ENCODE measurements at regions not wholly inside any gene's neighbourhood (a gene's known extent, or its start where the extent isn't known, plus 50 kb on each side); places are given as distances from the start of the nearest gene placed in this dataset.

DNA sequence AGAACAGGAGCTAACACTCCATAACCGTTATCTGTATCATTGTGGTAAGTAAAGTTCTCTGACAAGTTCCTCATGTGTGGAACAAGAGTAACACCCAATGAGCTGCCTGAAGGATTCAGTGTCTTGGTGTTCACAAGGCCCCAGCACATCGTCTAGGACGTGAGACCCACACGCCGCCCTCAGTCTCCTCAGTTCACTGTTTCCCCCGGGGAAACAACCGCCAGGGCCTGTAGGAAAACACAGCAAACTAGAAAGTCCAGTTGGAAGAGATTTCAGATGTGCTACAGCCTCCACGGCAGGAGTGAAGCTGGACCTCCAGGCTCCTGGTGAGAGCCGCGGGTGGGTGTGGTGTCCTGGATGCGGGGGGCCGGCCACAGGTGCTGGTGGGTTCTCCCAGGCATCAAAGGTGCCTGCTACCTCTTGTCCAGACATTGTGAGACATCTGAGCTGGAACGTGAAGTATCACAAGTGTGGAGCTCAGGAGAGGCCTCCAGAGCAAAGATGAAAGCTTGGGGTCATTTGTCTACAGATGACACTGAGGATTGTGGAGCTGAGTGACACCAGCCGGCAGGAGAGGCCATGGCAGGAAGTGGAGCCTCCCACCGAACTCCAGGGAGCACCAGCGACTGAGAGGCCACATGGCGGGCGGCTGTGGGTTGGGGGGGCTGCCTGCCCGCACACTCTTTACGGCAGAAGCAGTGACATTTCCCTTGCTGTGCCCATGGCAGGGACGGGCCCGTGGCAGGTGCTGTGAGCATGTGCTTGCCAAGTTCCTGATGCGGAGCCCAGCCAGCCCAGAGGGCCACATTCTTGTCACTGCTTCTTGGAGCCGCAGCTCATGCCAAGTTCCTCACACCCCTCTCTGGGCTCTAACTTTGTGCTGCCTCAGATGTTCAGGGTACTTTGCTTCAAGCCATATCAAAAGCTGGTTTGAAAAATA is 131.2 kb downstream of the TMEM18 start:
- Histone ChIP-seq H3K27me3 (peaks cover 0 to 27% (median 0%) of the 10 kb centered on the region in 11 experiments; a peak in 10 of 22 replicates), H3K9ac (peak overlapping the region in 4 of 11 experiments; percentile 6 to 67 (median 18); a peak in 6 of 22 replicates), H3K4me2 (peak overlapping the region in 10 of 11 experiments; percentile 27 to 90 (median 71); a peak in 20 of 22 replicates), H3K4me3 (0 out of 20 replicates have a peak overlapping the region, but pooled peaks of 1 of the 10 experiments have one; percentile 23), H3K36me3 (no peaks in the 10 kb centered on the region), H3K4me1 (peaks cover 12 to 49% (median 31%) of the 10 kb centered on the region in 10 experiments), H3K27ac (peak overlapping the region in 4 of 11 experiments; percentile 5 to 67 (median 32); a peak in 6 of 22 replicates), H4K20me1 (no peaks in the 10 kb centered on the region), H3K9me3 (replicated peaks in 1 of 11) (0 out of 22 replicates have a peak, but pooled peaks cover 0 to under 1% (median 0%) of the 10 kb centered on the region in 11 experiments)
- TF ChIP-seq Cebpa-rat (IDR thresholded peaks at IDR 0.05), result no peak

- no peak for TF ChIP-seq Cebpa-rat (IDR thresholded peaks at IDR 0.05)
- peaks cover 0 to 8% (median 3%) of the 10 kb centered on the region in 11 experiments; a peak in 6 of 22 replicates for H3K9me3 ChIP-seq (replicated peaks in 1 of 11)
- peaks cover 12 to 41% (median 27%) of the 10 kb centered on the region in 10 experiments for H3K4me1 ChIP-seq
- peak overlapping the region in 4 of 11 experiments; percentile 7 to 67 (median 34); a peak in 2 of 22 replicates for H3K9ac ChIP-seq
- H4K20me1 ChIP-seq, result no peaks in the 10 kb centered on the region
- no peaks in the 10 kb centered on the region for H3K36me3 ChIP-seq
- H3K27me3 ChIP-seq, result peaks cover 0 to 27% (median 0%) of the 10 kb centered on the region in 11 experiments; a peak in 11 of 22 replicates
- H3K27ac ChIP-seq, result peak overlapping the region in 2 of 11 experiments; percentile 39 to 67; a peak in 2 of 22 replicates
- H3K4me2 ChIP-seq, result peak overlapping the region; percentile 4 to 90 (median 66); a peak in 19 of 22 replicates
- peak overlapping the region in 2 of 10 experiments; percentile 8 to 23; a peak in 1 of 20 replicates for H3K4me3 ChIP-seq
Observed at GRCh38 chr2:545228-545627, 132.0 kb downstream of the TMEM18 start.

DNA sequence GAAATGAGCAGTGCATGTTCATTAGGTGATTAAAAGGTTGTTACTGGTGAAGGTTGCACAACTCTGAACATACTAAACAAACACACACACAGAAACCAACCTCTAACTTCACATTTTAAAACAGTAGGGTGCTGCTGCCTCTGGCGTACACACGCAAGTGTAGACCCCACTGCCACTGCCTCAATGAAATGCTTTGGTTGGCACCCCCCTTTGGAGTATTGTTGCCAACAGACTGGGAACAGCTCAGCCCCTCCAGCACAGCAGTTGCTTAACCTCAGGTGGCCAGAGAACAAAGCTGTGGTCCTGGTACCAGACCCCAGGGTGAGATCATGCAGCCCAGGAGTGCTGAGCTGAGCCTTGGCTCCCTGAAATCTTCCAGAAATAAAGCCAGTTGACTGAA is 138.6 kb downstream of the TMEM18 start:
- no peak for TF ChIP-seq Cebpa-rat (IDR thresholded peaks at IDR 0.05)
- Histone ChIP-seq H3K4me3 (no peak overlapping the region), H3K36me3 (peaks cover 0 to 4% (median 0%) of the 10 kb centered on the region in 11 experiments; a peak in 1 of 22 replicates)

GRCh38 chr2:535222-535621 is 142.0 kb downstream of the TMEM18 start:
- no peak for TF ChIP-seq Cebpa-rat (IDR thresholded peaks at IDR 0.05)
- H3K27me3 ChIP-seq, result no peaks in the 10 kb centered on the region
- peaks cover 11 to 34% (median 25%) of the 10 kb centered on the region in 11 experiments for H3K9me3 ChIP-seq (replicated peaks in 1 of 11)
- no peaks in the 10 kb centered on the region for H4K20me1 ChIP-seq
- H3K27ac ChIP-seq, result no peak overlapping the region
- no peak overlapping the region for H3K4me2 ChIP-seq
- H3K4me1 ChIP-seq, result no peaks in the 10 kb centered on the region
- H3K4me3 ChIP-seq, result no peak overlapping the region
- H3K36me3 ChIP-seq, result peaks cover 0 to 4% (median 0%) of the 10 kb centered on the region in 11 experiments; a peak in 1 of 22 replicates
- H3K9ac ChIP-seq, result no peak overlapping the region

More for the DNA sequence above, 138.6 kb downstream of the TMEM18 start:
- Histone ChIP-seq H3K9me3 (replicated peaks in 1 of 11) (peaks cover 11 to 33% (median 27%) of the 10 kb centered on the region in 11 experiments), H3K27me3 (no peaks in the 10 kb centered on the region; a peak in 1 of 22 replicates), H3K4me2 (no peak overlapping the region), H3K4me1 (no peaks in the 10 kb centered on the region), H4K20me1 (no peaks in the 10 kb centered on the region), H3K9ac (no peak overlapping the region), H3K27ac (no peak overlapping the region)

DNA sequence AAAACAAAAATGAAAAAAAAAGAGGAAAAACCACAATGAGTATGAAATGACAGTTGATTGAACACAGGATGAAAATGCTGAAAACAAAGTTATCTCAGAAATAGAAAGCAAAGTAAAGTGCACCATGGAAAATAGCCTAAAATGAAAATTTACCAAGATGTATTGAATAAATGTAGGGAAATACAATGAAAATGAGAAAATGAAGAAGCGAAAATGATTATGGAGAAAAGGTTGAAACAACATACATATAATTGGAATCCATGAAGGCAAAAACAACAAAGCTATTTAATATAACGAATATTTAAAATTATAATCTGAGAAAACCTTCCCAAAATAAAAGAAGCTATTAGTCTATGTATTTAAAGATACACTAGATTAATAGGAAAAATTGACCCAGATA is 147.4 kb downstream of the TMEM18 start:
- H3K36me3 ChIP-seq, result no peaks in the 10 kb centered on the region
- H3K4me2 ChIP-seq, result no peak overlapping the region
- no peaks in the 10 kb centered on the region for H3K27me3 ChIP-seq
- no peak for TF ChIP-seq Cebpa-rat (IDR thresholded peaks at IDR 0.05)
- H3K9ac ChIP-seq, result no peak overlapping the region
- H3K27ac ChIP-seq, result no peak overlapping the region
- no peak overlapping the region for H3K4me3 ChIP-seq
- H3K4me1 ChIP-seq, result peaks cover 0 to 5% (median 0%) of the 10 kb centered on the region in 10 experiments; a peak in 4 of 20 replicates
- no peaks in the 10 kb centered on the region for H4K20me1 ChIP-seq
- peaks cover 0 to 7% (median 0%) of the 10 kb centered on the region in 11 experiments; a peak in 5 of 22 replicates for H3K9me3 ChIP-seq (replicated peaks in 1 of 11)

DNA sequence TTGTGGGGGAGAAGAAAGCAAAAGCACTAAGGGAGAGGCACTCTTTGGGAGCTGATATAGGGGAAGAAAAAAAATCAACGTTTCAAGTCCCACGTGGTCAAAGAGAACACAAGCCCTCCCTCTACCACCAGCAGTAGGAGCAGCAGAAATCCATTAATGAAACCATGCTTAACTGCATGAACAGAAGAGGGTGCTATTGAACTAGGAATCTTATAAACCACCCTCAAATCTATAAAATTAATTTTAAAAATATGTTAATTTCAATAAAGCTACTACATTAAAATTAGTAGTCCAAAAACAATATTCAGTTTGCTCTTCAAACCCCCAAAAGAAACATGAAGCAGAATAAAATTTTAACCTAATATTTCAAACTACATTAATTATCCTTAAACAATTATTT is 147.8 kb downstream of the TMEM18 start:
- Histone ChIP-seq H3K9me3 (replicated peaks in 1 of 11) (peaks cover 0 to 7% (median 0%) of the 10 kb centered on the region in 11 experiments; a peak in 5 of 22 replicates), H3K4me1 (peaks cover 0 to 5% (median 0%) of the 10 kb centered on the region in 10 experiments; a peak in 4 of 20 replicates), H4K20me1 (no peaks in the 10 kb centered on the region), H3K27ac (no peak overlapping the region), H3K4me2 (peak overlapping the region in 3 of 11 experiments; percentile 5 to 28 (median 25); a peak in 1 of 22 replicates), H3K9ac (no peak overlapping the region), H3K36me3 (no peaks in the 10 kb centered on the region), H3K27me3 (no peaks in the 10 kb centered on the region), H3K4me3 (no peak overlapping the region)
- no peak for TF ChIP-seq Cebpa-rat (IDR thresholded peaks at IDR 0.05)

DNA sequence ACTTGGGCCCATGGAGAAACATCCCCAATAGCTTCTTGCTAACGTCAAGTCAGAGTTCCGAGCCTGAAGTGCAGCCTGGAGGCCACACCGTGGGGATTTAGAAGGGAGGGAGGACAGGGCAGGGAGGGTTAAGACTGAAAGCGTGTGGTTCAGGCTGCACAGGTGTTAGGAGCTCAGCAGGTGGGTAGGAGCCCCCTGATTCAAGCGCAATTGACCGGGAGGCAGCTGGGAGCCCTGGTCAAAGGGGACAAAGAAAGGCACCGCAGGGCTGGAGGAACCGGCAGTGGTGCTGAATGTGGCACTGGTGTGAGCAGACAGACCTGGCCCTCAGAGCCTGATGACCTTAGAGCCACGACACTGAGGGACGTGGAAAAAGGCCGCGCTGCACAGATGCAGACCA is 149.6 kb downstream of the TMEM18 start:
- peaks cover 0 to 4% (median 1%) of the 10 kb centered on the region in 11 experiments; a peak in 5 of 22 replicates for H3K9me3 ChIP-seq (replicated peaks in 1 of 11)
- H4K20me1 ChIP-seq, result no peaks in the 10 kb centered on the region
- peaks cover 0 to 5% (median 0%) of the 10 kb centered on the region in 10 experiments; a peak in 4 of 20 replicates for H3K4me1 ChIP-seq
- H3K4me3 ChIP-seq, result no peak overlapping the region
- no peaks in the 10 kb centered on the region for H3K27me3 ChIP-seq
- no peak overlapping the region for H3K4me2 ChIP-seq
- TF ChIP-seq Cebpa-rat (IDR thresholded peaks at IDR 0.05), result no peak
- no peak overlapping the region for H3K9ac ChIP-seq
- H3K36me3 ChIP-seq, result no peaks in the 10 kb centered on the region
- H3K27ac ChIP-seq, result no peak overlapping the region

GRCh38 chr2:526918-527317 is 150.3 kb downstream of the TMEM18 start:
- no peaks in the 10 kb centered on the region for H4K20me1 ChIP-seq
- TF ChIP-seq Cebpa-rat (IDR thresholded peaks at IDR 0.05), result no peak
- peaks cover 0 to 10% (median 4%) of the 10 kb centered on the region in 11 experiments; a peak in 10 of 22 replicates for H3K9me3 ChIP-seq (replicated peaks in 1 of 11)

GRCh38 chr2:525611-526010 is 151.6 kb downstream of the TMEM18 start:
- no peaks in the 10 kb centered on the region for H4K20me1 ChIP-seq
- no peak for TF ChIP-seq Cebpa-rat (IDR thresholded peaks at IDR 0.05)
- no peak overlapping the region for H3K9ac ChIP-seq
- no peaks in the 10 kb centered on the region for H3K27me3 ChIP-seq
- no peaks in the 10 kb centered on the region for H3K36me3 ChIP-seq
- H3K4me2 ChIP-seq, result no peak overlapping the region
- H3K4me1 ChIP-seq, result peaks cover 0 to 5% (median 0%) of the 10 kb centered on the region in 10 experiments; a peak in 4 of 20 replicates
- no peak overlapping the region for H3K4me3 ChIP-seq
- no peak overlapping the region for H3K27ac ChIP-seq
- peaks cover 0 to 12% (median 4%) of the 10 kb centered on the region in 11 experiments; a peak in 10 of 22 replicates for H3K9me3 ChIP-seq (replicated peaks in 1 of 11)

More at GRCh38 chr2:526918-527317, 150.3 kb downstream of the TMEM18 start:
- Histone ChIP-seq H3K27ac (no peak overlapping the region), H3K4me3 (no peak overlapping the region), H3K27me3 (no peaks in the 10 kb centered on the region), H3K4me2 (no peak overlapping the region), H3K36me3 (no peaks in the 10 kb centered on the region), H3K9ac (no peak overlapping the region), H3K4me1 (peaks cover 0 to 5% (median 0%) of the 10 kb centered on the region in 10 experiments; a peak in 4 of 20 replicates)
